ENCODE measurements at regions not wholly inside any gene's neighbourhood (a gene's known extent, or its start where the extent isn't known, plus 50 kb on each side); places are given as distances from the start of the nearest gene placed in this dataset.
"Not testable (repeated sequence)": the region's sequence is repeated elsewhere in the genome, so short reads cannot be mapped to it uniquely, and the experiment has no call there.

DNA sequence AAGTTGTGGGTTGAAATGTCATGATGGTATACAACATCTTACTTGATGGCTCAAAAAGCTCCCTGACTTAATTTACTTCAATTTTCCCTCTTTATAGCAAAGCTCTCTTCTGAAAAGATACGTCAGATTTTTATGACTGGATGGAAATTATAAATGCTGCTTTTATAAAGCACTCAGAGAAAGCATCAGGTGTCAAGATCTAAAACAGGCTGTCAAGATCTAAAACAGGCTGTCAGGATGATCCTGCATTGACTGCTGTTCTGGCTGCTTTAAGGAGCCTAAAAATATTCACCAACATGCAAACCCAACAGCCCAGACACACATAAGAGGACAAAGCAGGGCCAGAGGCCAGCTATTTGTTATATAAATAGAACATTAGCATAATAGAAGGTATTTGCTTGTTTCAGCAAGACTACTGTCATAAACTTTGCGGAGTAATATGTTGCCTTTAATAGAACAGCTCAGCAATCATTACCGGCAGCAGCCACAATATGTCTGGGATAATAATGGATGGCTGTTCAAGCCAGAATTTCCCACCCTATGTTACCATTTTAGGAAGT lies 77.3 kb upstream of the ANO5 start:
- DNase-seq, result no peak
- no peak for TF ChIP-seq CTCF (IDR thresholded peaks at IDR 0.05)
- Histone ChIP-seq H3K4me3 (no peak overlapping the region), H3K27ac (no peak overlapping the region), H3K9me3 (no peaks in the 10 kb centered on the region), H3K9ac (ENCODE audit: low read depth in 2 of 2, low read length in 2 of 2) (no peak overlapping the region), H3K27me3 (no peaks in the 10 kb centered on the region), H3K36me3 (no peaks in the 10 kb centered on the region), H3K4me1 (no peaks in the 10 kb centered on the region)
- intact Hi-C loops (cut with DNase I), result no loop called here

- H3K4me1 ChIP-seq; H3K27me3 ChIP-seq; H3K9ac ChIP-seq (ENCODE audit: low read depth in 2 of 2, low read length in 2 of 2); DNase-seq; H3K9me3 ChIP-seq; intact Hi-C loops (cut with DNase I); H3K4me3 ChIP-seq; H3K36me3 ChIP-seq; H3K27ac ChIP-seq: not testable (repeated sequence)
Measured at GRCh38 chr11:22127981-22128380, 64.9 kb upstream of the ANO5 start.

- TF ChIP-seq CTCF (IDR thresholded peaks at IDR 0.05), result no peak
- no peak overlapping the region for H3K27ac ChIP-seq
- DNase-seq, result no peak
- no peak overlapping the region for H3K4me3 ChIP-seq
- H3K4me1 ChIP-seq, result no peaks in the 10 kb centered on the region
- intact Hi-C loops (cut with DNase I), result loop anchor here (10.0 kb wide), 1 partner anchor 1486 kb away; no protein-coding TSS in a partner anchor
- H3K36me3 ChIP-seq, result no peaks in the 10 kb centered on the region
- no peaks in the 10 kb centered on the region for H3K27me3 ChIP-seq
- no peak overlapping the region for H3K9ac ChIP-seq (ENCODE audit: low read depth in 2 of 2, low read length in 2 of 2)
- H3K9me3 ChIP-seq, result no peaks in the 10 kb centered on the region
Measured at GRCh38 chr11:22130462-22131053, 62.3 kb upstream of the ANO5 start.

GRCh38 chr11:22133776-22134175 lies 59.1 kb upstream of the ANO5 start:
- Histone ChIP-seq H3K36me3 (no peaks in the 10 kb centered on the region), H3K27me3 (no peaks in the 10 kb centered on the region)
- intact Hi-C loops (cut with DNase I), result loop anchor here (10.0 kb wide), 1 partner anchor 1489 kb away; no protein-coding TSS in a partner anchor

DNA sequence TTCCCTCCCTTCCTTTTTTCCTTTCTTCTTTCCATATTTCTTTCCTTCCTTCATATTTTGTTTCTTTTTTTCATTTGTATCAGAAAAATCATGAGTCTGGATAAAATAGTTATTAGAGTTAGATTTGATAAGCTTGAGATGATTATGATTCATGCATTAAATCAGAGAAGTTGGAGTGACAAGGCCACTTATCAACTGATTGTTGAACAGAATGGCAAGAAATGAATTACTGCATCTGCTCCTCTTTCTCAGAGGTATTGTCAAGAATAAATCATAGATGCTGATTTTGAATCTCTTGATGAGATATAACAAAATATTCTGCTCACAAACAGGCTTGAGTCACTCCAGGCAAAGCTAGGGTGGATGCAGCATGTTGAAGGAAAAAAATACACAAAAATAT lies 54.6 kb upstream of the ANO5 start:
- Histone ChIP-seq H3K4me3 (no peak overlapping the region), H3K27ac (no peak overlapping the region), H3K4me1 (no peaks in the 10 kb centered on the region), H3K27me3 (no peaks in the 10 kb centered on the region), H3K9ac (ENCODE audit: low read depth in 2 of 2, low read length in 2 of 2) (no peak overlapping the region), H3K36me3 (no peaks in the 10 kb centered on the region), H3K9me3 (no peaks in the 10 kb centered on the region)
- DNase-seq, result no peak
- no peak for TF ChIP-seq CTCF (IDR thresholded peaks at IDR 0.05)
- intact Hi-C loops (cut with DNase I), result loop anchor here (10.0 kb wide), 1 partner anchor 1493 kb away; no protein-coding TSS in a partner anchor

More at GRCh38 chr11:22133776-22134175, 59.1 kb upstream of the ANO5 start:
- no peak for DNase-seq
- Histone ChIP-seq H3K9me3 (no peaks in the 10 kb centered on the region), H3K9ac (ENCODE audit: low read depth in 2 of 2, low read length in 2 of 2) (no peak overlapping the region), H3K27ac (no peak overlapping the region), H3K4me1 (no peaks in the 10 kb centered on the region), H3K4me3 (no peak overlapping the region)
- TF ChIP-seq CTCF (IDR thresholded peaks at IDR 0.05), result no peak

Measured in colonic mucosa (tissue), 4 donors.